Osteoblast (primary cell): ENCODE measurements at regions not wholly inside any gene's neighbourhood (a gene's known extent, or its start where the extent isn't known, plus 50 kb on each side); places are given as distances from the start of the nearest gene placed in this dataset.

Experiments used
- DNase-seq: peaks from one replicate; pipeline ENCODE4 v3.0.0; 2011; ENCODE audit warnings: low spot score, mixed read lengths; ENCODE audit not compliant: insufficient read length; ENCODE audit errors: missing footprints
- H2AFZ ChIP-seq: 2 replicates; pipeline ENCODE4 v1.6.0; 2011; ENCODE audit warnings: mild to moderate bottlenecking, low read length
- H3K27ac ChIP-seq: 2 replicates; pipeline ENCODE4 v1.5.1; 2011; ENCODE audit warnings: mild to moderate bottlenecking, low read depth, low read length, moderate library complexity
- H3K27me3 ChIP-seq: 2 replicates; pipeline ENCODE4 v1.6.0; 2012; ENCODE audit warnings: mild to moderate bottlenecking, control low read depth, inconsistent platforms, low read length, moderate library complexity; ENCODE audit not compliant: insufficient read depth
- H3K36me3 ChIP-seq: 2 replicates; pipeline ENCODE4 v1.5.1; 2011; ENCODE audit warnings: mild to moderate bottlenecking, low read length, control low read depth, moderate library complexity; ENCODE audit not compliant: insufficient read depth
- H3K4me1 ChIP-seq: 2 replicates; pipeline ENCODE4 v1.5.1; 2011; ENCODE audit warnings: mild to moderate bottlenecking, low read length, control low read depth, moderate library complexity; ENCODE audit not compliant: insufficient read depth
- H3K4me2 ChIP-seq: 2 replicates; pipeline ENCODE4 v1.6.0; 2011; ENCODE audit warnings: mild to moderate bottlenecking, low read length; ENCODE audit not compliant: insufficient read depth
- H3K4me3 ChIP-seq: fragments of 200-600 bp; sonication (generic); 3 replicates; pipeline ENCODE4 v1.5.1; 2012; ENCODE audit warnings: mild to moderate bottlenecking, low read length, inconsistent platforms; ENCODE audit not compliant: insufficient read depth
- H3K79me2 ChIP-seq: 2 replicates; pipeline ENCODE4 v1.6.0; 2012; ENCODE audit warnings: mild to moderate bottlenecking, low read length, control low read depth, inconsistent platforms; ENCODE audit not compliant: insufficient read depth
- H3K9me3 ChIP-seq: 2 replicates; pipeline ENCODE4 v1.5.1; 2011; ENCODE audit warnings: low read depth, low read length, control low read depth
- H4K20me1 ChIP-seq: 2 replicates; pipeline ENCODE4 v1.6.0; 2012; ENCODE audit warnings: mild to moderate bottlenecking, low read length, control low read depth; ENCODE audit not compliant: insufficient read depth
- CTCF ChIP-seq: IDR thresholded peaks from 2 replicates; pipeline ENCODE4 v1.5.1; 2011; ENCODE audit warnings: mild to moderate bottlenecking, low read depth, low read length, moderate library complexity; ENCODE audit errors: extremely low read depth

- DNase-seq, result no peak
- Histone ChIP-seq H3K9me3 (no peaks in the 10 kb centered on the region), H3K4me2 (no peak overlapping the region), H3K27me3 (no peaks in the 10 kb centered on the region), H3K4me3 (no peak overlapping the region), H3K36me3 (no peaks in the 10 kb centered on the region), H3K27ac (no peak overlapping the region), H3K4me1 (no peaks in the 10 kb centered on the region), H2AFZ (no peak overlapping the region), H3K79me2 (no peaks in the 10 kb centered on the region), H4K20me1 (no peaks in the 10 kb centered on the region)
- TF ChIP-seq CTCF, result no peak
These were observed 969.6 kb upstream of the PIK3C3 start for GRCh38 chr18:40985436-40985835.

- H3K27me3 ChIP-seq, result no peaks in the 10 kb centered on the region
- TF ChIP-seq CTCF, result no peak
- no peak for DNase-seq
- no peaks in the 10 kb centered on the region for H3K9me3 ChIP-seq
- no peak overlapping the region for H3K4me2 ChIP-seq
- no peak overlapping the region for H3K4me3 ChIP-seq
- no peak overlapping the region for H2AFZ ChIP-seq
- H3K4me1 ChIP-seq, result no peaks in the 10 kb centered on the region
- no peak overlapping the region for H3K27ac ChIP-seq
- no peaks in the 10 kb centered on the region for H3K79me2 ChIP-seq
- no peaks in the 10 kb centered on the region for H3K36me3 ChIP-seq
- H4K20me1 ChIP-seq, result no peaks in the 10 kb centered on the region
These were observed 970.2 kb upstream of the PIK3C3 start for GRCh38 chr18:40984856-40985255.

- no peak overlapping the region for H3K4me3 ChIP-seq
These were observed 971.2 kb upstream of the PIK3C3 start for GRCh38 chr18:40983835-40984234.

GRCh38 chr18:40980171-40980570 lies 974.9 kb upstream of the PIK3C3 start:
- no peaks in the 10 kb centered on the region for H3K79me2 ChIP-seq
- no peaks in the 10 kb centered on the region for H3K36me3 ChIP-seq
- no peaks in the 10 kb centered on the region for H3K9me3 ChIP-seq
- no peak overlapping the region for H3K27ac ChIP-seq
- TF ChIP-seq CTCF, result no peak
- no peak overlapping the region for H2AFZ ChIP-seq
- no peaks in the 10 kb centered on the region for H4K20me1 ChIP-seq
- no peaks in the 10 kb centered on the region for H3K4me1 ChIP-seq
- no peak overlapping the region for H3K4me2 ChIP-seq
- no peak for DNase-seq
- no peak overlapping the region for H3K4me3 ChIP-seq
- H3K27me3 ChIP-seq, result no peaks in the 10 kb centered on the region

More at GRCh38 chr18:40983835-40984234, 971.2 kb upstream of the PIK3C3 start:
- no peaks in the 10 kb centered on the region for H3K36me3 ChIP-seq
- H2AFZ ChIP-seq, result no peak overlapping the region
- no peak overlapping the region for H3K4me2 ChIP-seq
- no peaks in the 10 kb centered on the region for H3K79me2 ChIP-seq
- H3K9me3 ChIP-seq, result no peaks in the 10 kb centered on the region
- H3K27me3 ChIP-seq, result no peaks in the 10 kb centered on the region
- no peak for DNase-seq
- no peaks in the 10 kb centered on the region for H4K20me1 ChIP-seq
- no peaks in the 10 kb centered on the region for H3K4me1 ChIP-seq
- TF ChIP-seq CTCF, result no peak
- H3K27ac ChIP-seq, result no peak overlapping the region
